ENCODE measurements at regions not wholly inside any gene's neighbourhood (a gene's known extent, or its start where the extent isn't known, plus 50 kb on each side); places are given as distances from the start of the nearest gene placed in this dataset.

GRCh38 chr16:8458481-8459046 is 131.7 kb downstream of the TMEM114 start:
- Histone ChIP-seq H3K4me1 (ENCODE audit: low read depth) (no peaks in the 10 kb centered on the region), H3K27me3 (peaks cover 26% of the 10 kb centered on the region), H3K9me3 (ENCODE audit: low read depth) (no peaks in the 10 kb centered on the region), H3K4me3 (no peak overlapping the region), H3K27ac (no peak overlapping the region), H3K36me3 (no peaks in the 10 kb centered on the region)
- DNase-seq (ENCODE audit: low read depth in 1 of 2, low spot score in 1 of 2): no peak
- no peak for TF ChIP-seq CTCF (IDR thresholded peaks at IDR 0.05; ENCODE audit: low read depth, low read length)

DNA sequence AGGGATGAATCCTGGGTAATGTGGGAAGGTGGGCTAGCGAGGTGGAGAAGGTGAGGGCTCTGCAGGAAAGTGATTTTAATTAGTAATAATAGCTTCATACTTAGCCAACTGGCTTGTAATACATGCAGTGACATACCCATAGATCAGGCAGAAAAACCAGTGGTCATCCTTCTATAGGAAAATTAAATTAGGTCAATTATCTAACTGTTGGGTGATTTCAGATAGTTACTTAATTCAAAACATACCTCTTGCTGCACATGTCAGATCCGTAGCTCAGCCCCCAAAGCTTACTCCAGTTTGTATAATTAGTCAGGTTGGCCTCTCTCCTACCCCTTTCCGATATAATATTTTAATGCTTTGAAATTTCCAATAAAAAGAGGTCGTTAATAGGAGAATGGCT is 137.0 kb downstream of the TMEM114 start:
- H3K9me3 ChIP-seq (ENCODE audit: low read depth): no peaks in the 10 kb centered on the region
- TF ChIP-seq CTCF (IDR thresholded peaks at IDR 0.05; ENCODE audit: low read depth, low read length): no peak
- H3K4me1 ChIP-seq (ENCODE audit: low read depth): no peaks in the 10 kb centered on the region
- H3K4me3 ChIP-seq: no peak overlapping the region
- H3K27ac ChIP-seq: no peak overlapping the region
- no peak for DNase-seq (ENCODE audit: low read depth in 1 of 2, low spot score in 1 of 2)
- peaks cover 10% of the 10 kb centered on the region for H3K27me3 ChIP-seq
- no peaks in the 10 kb centered on the region for H3K36me3 ChIP-seq

- Histone ChIP-seq H3K27me3 (peaks cover 10% of the 10 kb centered on the region), H3K36me3 (no peaks in the 10 kb centered on the region), H3K4me3 (no peak overlapping the region), H3K4me1 (ENCODE audit: low read depth) (no peaks in the 10 kb centered on the region), H3K27ac (no peak overlapping the region), H3K9me3 (ENCODE audit: low read depth) (no peaks in the 10 kb centered on the region)
- DNase-seq (ENCODE audit: low read depth in 1 of 2, low spot score in 1 of 2): no peak
- no peak for TF ChIP-seq CTCF (IDR thresholded peaks at IDR 0.05; ENCODE audit: low read depth, low read length)
Observed at GRCh38 chr16:8452941-8453340, 137.4 kb downstream of the TMEM114 start.

GRCh38 chr16:8436931-8437330 is 153.4 kb downstream of the TMEM114 start:
- no peak overlapping the region for H3K4me3 ChIP-seq
- H3K27ac ChIP-seq: no peak overlapping the region
- H3K9me3 ChIP-seq (ENCODE audit: low read depth): no peaks in the 10 kb centered on the region
- H3K27me3 ChIP-seq: no peaks in the 10 kb centered on the region
- no peaks in the 10 kb centered on the region for H3K4me1 ChIP-seq (ENCODE audit: low read depth)
- no peak for TF ChIP-seq CTCF (IDR thresholded peaks at IDR 0.05; ENCODE audit: low read depth, low read length)
- H3K36me3 ChIP-seq: no peaks in the 10 kb centered on the region
- DNase-seq (ENCODE audit: low read depth in 1 of 2, low spot score in 1 of 2): no peak

GRCh38 chr16:8431783-8432182 is 158.5 kb downstream of the TMEM114 start:
- no peak for TF ChIP-seq CTCF (IDR thresholded peaks at IDR 0.05; ENCODE audit: low read depth, low read length)
- Histone ChIP-seq H3K4me1 (ENCODE audit: low read depth) (no peaks in the 10 kb centered on the region), H3K4me3 (no peak overlapping the region), H3K9me3 (ENCODE audit: low read depth) (no peaks in the 10 kb centered on the region), H3K27ac (no peak overlapping the region), H3K36me3 (no peaks in the 10 kb centered on the region), H3K27me3 (no peaks in the 10 kb centered on the region)
- no peak for DNase-seq (ENCODE audit: low read depth in 1 of 2, low spot score in 1 of 2)

GRCh38 chr16:8430401-8430800 is 159.9 kb downstream of the TMEM114 start:
- no peak for DNase-seq (ENCODE audit: low read depth in 1 of 2, low spot score in 1 of 2)
- Histone ChIP-seq H3K27ac (no peak overlapping the region), H3K4me1 (ENCODE audit: low read depth) (no peaks in the 10 kb centered on the region), H3K9me3 (ENCODE audit: low read depth) (no peaks in the 10 kb centered on the region), H3K4me3 (no peak overlapping the region), H3K27me3 (no peaks in the 10 kb centered on the region), H3K36me3 (no peaks in the 10 kb centered on the region)
- TF ChIP-seq CTCF (IDR thresholded peaks at IDR 0.05; ENCODE audit: low read depth, low read length): no peak
